Nephron progenitor cell (in vitro differentiated cells): ENCODE measurements at regions not wholly inside any gene's neighbourhood (a gene's known extent, or its start where the extent isn't known, plus 50 kb on each side); places are given as distances from the start of the nearest gene placed in this dataset.

Experiments
- DNase-seq: peaks from one replicate; pipeline ENCODE4 v3.0.0; 2021
- H3K27ac Mint-ChIP-seq: 2 replicates; pipeline ENCODE4 v1.8.0; 2021; ENCODE audit warnings: mild to moderate bottlenecking, moderate library complexity, mixed read lengths
- H3K27me3 Mint-ChIP-seq: 2 replicates; pipeline ENCODE4 v1.8.0; 2021; ENCODE audit warnings: mild to moderate bottlenecking, low read depth, mixed read lengths; ENCODE audit not compliant: poor library complexity
- H3K36me3 Mint-ChIP-seq: 2 replicates; pipeline ENCODE4 v1.8.0; 2021; ENCODE audit warnings: low read depth, mixed read lengths
- H3K4me1 Mint-ChIP-seq: 2 replicates; pipeline ENCODE4 v1.8.0; 2021; ENCODE audit warnings: mixed read lengths
- H3K4me3 Mint-ChIP-seq: 2 replicates; pipeline ENCODE4 v1.8.0; 2021; ENCODE audit warnings: mild to moderate bottlenecking, moderate library complexity, mixed read lengths
- H3K9me3 Mint-ChIP-seq: 2 replicates; pipeline ENCODE4 v1.8.0; 2021; ENCODE audit warnings: mild to moderate bottlenecking, moderate library complexity, mixed read lengths
- CTCF ChIP-seq: fragments of 200-600 bp; sonication (generic); IDR thresholded peaks from 2 replicates; pipeline ENCODE4 v1.5.0; 2021; ENCODE audit warnings: antibody characterized with exemption

GRCh38 chr2:145299368-145299767 is 779.4 kb upstream of the ZEB2 start:
- Mint-ChIP-seq H3K27ac (peak overlapping the region; percentile 18), H3K9me3 (no peaks in the 10 kb centered on the region), H3K4me1 (peaks cover 22% of the 10 kb centered on the region), H3K27me3 (peaks cover 3% of the 10 kb centered on the region), H3K4me3 (no peak overlapping the region), H3K36me3 (no peaks in the 10 kb centered on the region)
- DNase-seq, result peak; percentile 19
- no peak for TF ChIP-seq CTCF

- TF ChIP-seq CTCF, result no peak
- no peak overlapping the region for H3K4me3 Mint-ChIP-seq
- peaks cover 3% of the 10 kb centered on the region for H3K27me3 Mint-ChIP-seq
- H3K27ac Mint-ChIP-seq, result no peak overlapping the region
- no peak for DNase-seq
- H3K36me3 Mint-ChIP-seq, result no peaks in the 10 kb centered on the region
- H3K9me3 Mint-ChIP-seq, result no peaks in the 10 kb centered on the region
- peaks cover 24% of the 10 kb centered on the region for H3K4me1 Mint-ChIP-seq
These were observed 772.2 kb upstream of the ZEB2 start for GRCh38 chr2:145292166-145292565.

- Mint-ChIP-seq H3K27me3 (peaks cover 3% of the 10 kb centered on the region), H3K36me3 (no peaks in the 10 kb centered on the region), H3K4me3 (no peak overlapping the region), H3K4me1 (peaks cover 36% of the 10 kb centered on the region), H3K27ac (no peak overlapping the region), H3K9me3 (no peaks in the 10 kb centered on the region)
- DNase-seq, result no peak
- TF ChIP-seq CTCF, result no peak
These were observed 771.1 kb upstream of the ZEB2 start for GRCh38 chr2:145290986-145291385.

- H3K4me1 Mint-ChIP-seq, result peaks cover 39% of the 10 kb centered on the region
- H3K27ac Mint-ChIP-seq, result no peak overlapping the region
- no peak for DNase-seq
- peaks cover 2% of the 10 kb centered on the region for H3K27me3 Mint-ChIP-seq
- no peak overlapping the region for H3K4me3 Mint-ChIP-seq
- H3K9me3 Mint-ChIP-seq, result no peaks in the 10 kb centered on the region
- no peaks in the 10 kb centered on the region for H3K36me3 Mint-ChIP-seq
- TF ChIP-seq CTCF, result no peak
These were observed 770.0 kb upstream of the ZEB2 start for GRCh38 chr2:145289946-145290345.

- Mint-ChIP-seq H3K9me3 (no peaks in the 10 kb centered on the region), H3K4me3 (no peak overlapping the region), H3K27ac (no peak overlapping the region), H3K27me3 (no peaks in the 10 kb centered on the region), H3K4me1 (peaks cover 39% of the 10 kb centered on the region), H3K36me3 (no peaks in the 10 kb centered on the region)
- DNase-seq, result no peak
- TF ChIP-seq CTCF, result no peak
These were observed 769.0 kb upstream of the ZEB2 start for GRCh38 chr2:145288650-145289496.

GRCh38 chr2:145287736-145288135 is 767.8 kb upstream of the ZEB2 start:
- Mint-ChIP-seq H3K4me3 (no peak overlapping the region), H3K27me3 (no peaks in the 10 kb centered on the region), H3K9me3 (no peaks in the 10 kb centered on the region), H3K4me1 (peaks cover 39% of the 10 kb centered on the region), H3K27ac (peak overlapping the region; percentile 92), H3K36me3 (no peaks in the 10 kb centered on the region)
- DNase-seq, result no peak
- no peak for TF ChIP-seq CTCF
